GM21526 (cell line): ENCODE measurements at regions not wholly inside any gene's neighbourhood (a gene's known extent, or its start where the extent isn't known, plus 50 kb on each side); places are given as distances from the start of the nearest gene placed in this dataset.

Source experiments
- ATAC-seq: cut with Tn5 transposase; IDR thresholded peaks from one replicate; pipeline ENCODE4 v1.9.1; 2021; ENCODE audit warnings: moderate library complexity; ENCODE audit not compliant: unreplicated experiment, low FRiP score

- no peak for ATAC-seq
Observed at GRCh38 chr9:79507801-79508200, 64.0 kb upstream of the TLE4 start.

- ATAC-seq: no peak
Observed at GRCh38 chr9:79512251-79512650, 59.5 kb upstream of the TLE4 start.
